Panc1 (cell line): ENCODE measurements at regions not wholly inside any gene's neighbourhood (a gene's known extent, or its start where the extent isn't known, plus 50 kb on each side); places are given as distances from the start of the nearest gene placed in this dataset.

Source experiments
- POLR2AphosphoS5 ChIP-seq: IDR thresholded peaks from 2 replicates; pipeline ENCODE4 v1.6.1; 2012; ENCODE audit warnings: mild to moderate bottlenecking, low read depth, low read length, moderate library complexity
- REST ChIP-seq, 2 experiments: IDR thresholded peaks; 2 replicates each; pipeline ENCODE4 v1.6.1; 2011 to 2012; ENCODE audit warnings: low read depth in 2 of 2, control low read depth in 1 of 2, low read length in 1 of 2, mild to moderate bottlenecking in 1 of 2, moderate library complexity in 1 of 2; ENCODE audit not compliant: insufficient read depth in 1 of 2
- SIN3A ChIP-seq: IDR thresholded peaks from 2 replicates; pipeline ENCODE4 v1.6.1; 2012; ENCODE audit warnings: low read depth, mild to moderate bottlenecking, low read length, moderate library complexity, borderline replicate concordance; ENCODE audit not compliant: insufficient read depth
- TF ChIP-seq, protein P1 (sequence below): fragments of 450-650 bp; IDR thresholded peaks from 2 replicates; pipeline ENCODE4 v1.5.1; 2017; ENCODE audit warnings: mild to moderate bottlenecking

GRCh38 chr1:17890815-17891191, 135.7 kb downstream of the ACTL8 start:
- TF ChIP-seq, protein P1, sequence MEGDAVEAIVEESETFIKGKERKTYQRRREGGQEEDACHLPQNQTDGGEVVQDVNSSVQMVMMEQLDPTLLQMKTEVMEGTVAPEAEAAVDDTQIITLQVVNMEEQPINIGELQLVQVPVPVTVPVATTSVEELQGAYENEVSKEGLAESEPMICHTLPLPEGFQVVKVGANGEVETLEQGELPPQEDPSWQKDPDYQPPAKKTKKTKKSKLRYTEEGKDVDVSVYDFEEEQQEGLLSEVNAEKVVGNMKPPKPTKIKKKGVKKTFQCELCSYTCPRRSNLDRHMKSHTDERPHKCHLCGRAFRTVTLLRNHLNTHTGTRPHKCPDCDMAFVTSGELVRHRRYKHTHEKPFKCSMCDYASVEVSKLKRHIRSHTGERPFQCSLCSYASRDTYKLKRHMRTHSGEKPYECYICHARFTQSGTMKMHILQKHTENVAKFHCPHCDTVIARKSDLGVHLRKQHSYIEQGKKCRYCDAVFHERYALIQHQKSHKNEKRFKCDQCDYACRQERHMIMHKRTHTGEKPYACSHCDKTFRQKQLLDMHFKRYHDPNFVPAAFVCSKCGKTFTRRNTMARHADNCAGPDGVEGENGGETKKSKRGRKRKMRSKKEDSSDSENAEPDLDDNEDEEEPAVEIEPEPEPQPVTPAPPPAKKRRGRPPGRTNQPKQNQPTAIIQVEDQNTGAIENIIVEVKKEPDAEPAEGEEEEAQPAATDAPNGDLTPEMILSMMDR = no peak
- TF ChIP-seq REST (IDR thresholded peaks at IDR 0.05; ENCODE audit: insufficient read depth in 1 of 2, low read depth in 2 of 2, low read length in 1 of 2) (no peak), SIN3A (no peak), POLR2AphosphoS5 (no peak)
